HEK293 (cell line): ENCODE measurements at regions not wholly inside any gene's neighbourhood (a gene's known extent, or its start where the extent isn't known, plus 50 kb on each side); places are given as distances from the start of the nearest gene placed in this dataset.

ENCODE experiments used
- HOXA7 ChIP-seq: sonication (generic); formaldehyde crosslinking; IDR thresholded peaks from 2 replicates; pipeline ENCODE4 v1.8.1; 2022; ENCODE audit warnings: missing genetic modification reagents, borderline replicate concordance
- HOXC10 ChIP-seq: sonication (generic); formaldehyde crosslinking; IDR thresholded peaks from 2 replicates; pipeline ENCODE4 v1.8.1; 2023; ENCODE audit warnings: mild to moderate bottlenecking, missing genetic modification reagents
- IKZF3 ChIP-seq: fragments of 450-650 bp; IDR thresholded peaks from 2 replicates; pipeline ENCODE4 v1.5.0; 2018; ENCODE audit warnings: missing biosample characterization, mild to moderate bottlenecking, missing genetic modification characterization, moderate library complexity
- KLF1 ChIP-seq: fragments of 450-650 bp; formaldehyde crosslinking; IDR thresholded peaks from 2 replicates; pipeline ENCODE4 v1.5.1; 2016; ENCODE audit warnings: missing biosample characterization, missing genetic modification characterization
- KLF8 ChIP-seq: fragments of 450-650 bp; formaldehyde crosslinking; IDR thresholded peaks from 2 replicates; pipeline ENCODE4 v1.5.1; 2016; ENCODE audit warnings: missing biosample characterization, missing genetic modification characterization
- KLF9 ChIP-seq: fragments of 450-650 bp; formaldehyde crosslinking; IDR thresholded peaks from 2 replicates; pipeline ENCODE4 v1.5.1; 2016; ENCODE audit warnings: missing biosample characterization, missing genetic modification characterization, low read depth
- MEIS1 ChIP-seq: sonication (generic); formaldehyde crosslinking; IDR thresholded peaks from 2 replicates; pipeline ENCODE4 v1.8.1; 2022; ENCODE audit warnings: missing genetic modification reagents, mild to moderate bottlenecking, borderline replicate concordance
- TSHZ1 ChIP-seq: fragments of 450-650 bp; formaldehyde crosslinking; IDR thresholded peaks from 2 replicates; pipeline ENCODE4 v1.5.1; 2016; ENCODE audit warnings: missing biosample characterization, missing genetic modification characterization, borderline replicate concordance
- WT1 ChIP-seq: fragments of 450-650 bp; formaldehyde crosslinking; IDR thresholded peaks from 2 replicates; pipeline ENCODE4 v1.5.1; 2016; ENCODE audit warnings: missing biosample characterization, missing genetic modification characterization
- ZBTB11 ChIP-seq: fragments of 450-650 bp; formaldehyde crosslinking; conservative IDR thresholded peaks from 2 replicates; pipeline ENCODE4 v1.5.1; 2016; ENCODE audit warnings: low read depth, missing biosample characterization, missing genetic modification characterization
- ZBTB21 ChIP-seq: fragments of 450-650 bp; formaldehyde crosslinking; IDR thresholded peaks from 2 replicates; pipeline ENCODE4 v1.5.1; 2017; ENCODE audit warnings: missing biosample characterization, missing genetic modification characterization
- ZFP41 ChIP-seq: fragments of 450-650 bp; formaldehyde crosslinking; IDR thresholded peaks from 2 replicates; pipeline ENCODE4 v1.5.1; 2016; ENCODE audit warnings: missing biosample characterization, missing genetic modification characterization, borderline replicate concordance
- ZNF2 ChIP-seq: fragments of 450-650 bp; formaldehyde crosslinking; IDR thresholded peaks from 2 replicates; pipeline ENCODE4 v1.5.1; 2016; ENCODE audit warnings: missing biosample characterization, missing genetic modification characterization
- ZNF214 ChIP-seq: fragments of 450-650 bp; formaldehyde crosslinking; IDR thresholded peaks from 2 replicates; pipeline ENCODE4 v1.5.1; 2017; ENCODE audit warnings: missing biosample characterization, mild to moderate bottlenecking, missing genetic modification characterization, borderline replicate concordance
- ZNF266 ChIP-seq: fragments of 450-650 bp; formaldehyde crosslinking; IDR thresholded peaks from 2 replicates; pipeline ENCODE4 v1.5.1; 2016; ENCODE audit warnings: missing biosample characterization, missing genetic modification characterization, low read depth
- ZNF311 ChIP-seq: fragments of 450-650 bp; formaldehyde crosslinking; IDR thresholded peaks from 2 replicates; pipeline ENCODE4 v1.5.1; 2017; ENCODE audit warnings: missing biosample characterization, missing genetic modification characterization, borderline replicate concordance
- ZNF324 ChIP-seq: fragments of 450-650 bp; formaldehyde crosslinking; IDR thresholded peaks from 2 replicates; pipeline ENCODE4 v1.5.1; 2016; ENCODE audit warnings: missing biosample characterization, missing genetic modification characterization
- ZNF350 ChIP-seq: fragments of 450-650 bp; formaldehyde crosslinking; IDR thresholded peaks from 2 replicates; pipeline ENCODE4 v1.5.0; 2017; ENCODE audit warnings: missing biosample characterization, mild to moderate bottlenecking, missing genetic modification characterization
- ZNF433 ChIP-seq: fragments of 450-650 bp; formaldehyde crosslinking; IDR thresholded peaks from 2 replicates; pipeline ENCODE4 v1.5.1; 2016; ENCODE audit warnings: missing biosample characterization, missing genetic modification characterization, low read depth
- ZNF449 ChIP-seq: fragments of 450-650 bp; formaldehyde crosslinking; IDR thresholded peaks from 2 replicates; pipeline ENCODE4 v1.5.1; 2017; ENCODE audit warnings: missing biosample characterization, mild to moderate bottlenecking, missing genetic modification characterization, moderate library complexity
- ZNF473 ChIP-seq: fragments of 450-650 bp; formaldehyde crosslinking; IDR thresholded peaks from 2 replicates; pipeline ENCODE4 v1.5.1; 2017; ENCODE audit warnings: missing biosample characterization, missing genetic modification characterization
- ZSCAN16 ChIP-seq: fragments of 450-650 bp; formaldehyde crosslinking; IDR thresholded peaks from 2 replicates; pipeline ENCODE4 v1.5.1; 2016; ENCODE audit warnings: missing biosample characterization, missing genetic modification characterization
- ZSCAN30 ChIP-seq: fragments of 450-650 bp; IDR thresholded peaks from 2 replicates; pipeline ENCODE4 v1.5.1; 2018; ENCODE audit warnings: missing biosample characterization, mild to moderate bottlenecking, missing genetic modification characterization, moderate library complexity
- TF ChIP-seq, protein P1 (sequence below): fragments of 450-650 bp; formaldehyde crosslinking; IDR thresholded peaks from 2 replicates; pipeline ENCODE4 v1.5.1; 2016; ENCODE audit warnings: missing biosample characterization, missing genetic modification characterization
- TF ChIP-seq, protein P2 (sequence below): fragments of 450-650 bp; formaldehyde crosslinking; IDR thresholded peaks from 2 replicates; pipeline ENCODE4 v1.5.1; 2016; ENCODE audit warnings: missing biosample characterization, missing genetic modification characterization

- TF ChIP-seq ZNF2 (tag by site-specific recombination) (no peak), MEIS1 (CRISPR knock-in tag) (no peak), ZNF449 (tag by site-specific recombination) (no peak), HOXA7 (no peak), ZSCAN30 (tag by site-specific recombination) (no peak), ZNF473 (tag by site-specific recombination) (no peak), ZNF266 (no peak), KLF9 (tag by site-specific recombination) (no peak), KLF8 (tag by site-specific recombination) (no peak; the same call in 1 of the 2 replicates), TSHZ1 (tag by site-specific recombination) (peak; percentile 84), KLF1 (no peak), IKZF3 (tag by site-specific recombination) (peak; percentile 79; the same call in 1 of the 2 replicates), WT1 (peak; percentile 86), ZBTB21 (tag by site-specific recombination) (no peak), ZSCAN16 (tag by site-specific recombination) (no peak), ZNF311 (tag by site-specific recombination) (no peak), ZNF214 (no peak), ZFP41 (tag by site-specific recombination) (no peak), ZNF350 (tag by site-specific recombination) (no peak), ZNF433 (tag by site-specific recombination) (no peak), ZNF324 (tag by site-specific recombination) (no peak), HOXC10 (CRISPR knock-in tag) (no peak), ZBTB11 (no peak)
- TF ChIP-seq, protein P1, sequence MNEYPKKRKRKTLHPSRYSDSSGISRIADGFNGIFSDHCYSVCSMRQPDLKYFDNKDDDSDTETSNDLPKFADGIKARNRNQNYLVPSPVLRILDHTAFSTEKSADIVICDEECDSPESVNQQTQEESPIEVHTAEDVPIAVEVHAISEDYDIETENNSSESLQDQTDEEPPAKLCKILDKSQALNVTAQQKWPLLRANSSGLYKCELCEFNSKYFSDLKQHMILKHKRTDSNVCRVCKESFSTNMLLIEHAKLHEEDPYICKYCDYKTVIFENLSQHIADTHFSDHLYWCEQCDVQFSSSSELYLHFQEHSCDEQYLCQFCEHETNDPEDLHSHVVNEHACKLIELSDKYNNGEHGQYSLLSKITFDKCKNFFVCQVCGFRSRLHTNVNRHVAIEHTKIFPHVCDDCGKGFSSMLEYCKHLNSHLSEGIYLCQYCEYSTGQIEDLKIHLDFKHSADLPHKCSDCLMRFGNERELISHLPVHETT (tag by site-specific recombination) = no peak; the same call in 1 of the 2 replicates
- TF ChIP-seq, protein P2, sequence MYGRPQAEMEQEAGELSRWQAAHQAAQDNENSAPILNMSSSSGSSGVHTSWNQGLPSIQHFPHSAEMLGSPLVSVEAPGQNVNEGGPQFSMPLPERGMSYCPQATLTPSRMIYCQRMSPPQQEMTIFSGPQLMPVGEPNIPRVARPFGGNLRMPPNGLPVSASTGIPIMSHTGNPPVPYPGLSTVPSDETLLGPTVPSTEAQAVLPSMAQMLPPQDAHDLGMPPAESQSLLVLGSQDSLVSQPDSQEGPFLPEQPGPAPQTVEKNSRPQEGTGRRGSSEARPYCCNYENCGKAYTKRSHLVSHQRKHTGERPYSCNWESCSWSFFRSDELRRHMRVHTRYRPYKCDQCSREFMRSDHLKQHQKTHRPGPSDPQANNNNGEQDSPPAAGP (tag by site-specific recombination) = peak; percentile 43; the same call in 1 of the 2 replicates
Measured at GRCh38 chr5:174505621-174506020, 218.8 kb upstream of the MSX2 start (continued).
